Prostate gland (tissue), 2 donors: ENCODE measurements at regions not wholly inside any gene's neighbourhood (a gene's known extent, or its start where the extent isn't known, plus 50 kb on each side); places are given as distances from the start of the nearest gene placed in this dataset.

ENCODE experiments used
- DNase-seq: peaks from one replicate; pipeline ENCODE4 v3.0.0-alpha.2; 2019; ENCODE audit warnings: low spot score
- H3K27ac ChIP-seq, 2 donors: fragments of 200-600 bp; sonication (generic); 2 replicates each; pipeline ENCODE4 v1.5.1; 2017 to 2019
- H3K27me3 ChIP-seq: fragments of 200-600 bp; sonication (generic); replicated peaks from 2 replicates; pipeline ENCODE4 v1.5.1; 2019; ENCODE audit not compliant: insufficient read depth
- H3K36me3 ChIP-seq, 2 donors: fragments of 200-600 bp; sonication (generic); 1 replicate in 1 of 2; 2 replicates in 1 of 2; pipeline versions ENCODE4 v1.5.1 to v1.8.1; 2017 to 2019
- H3K4me1 ChIP-seq: fragments of 200-600 bp; sonication (generic); replicated peaks from 2 replicates; pipeline ENCODE4 v1.5.1; 2019
- H3K4me3 ChIP-seq, 2 donors: fragments of 200-600 bp; sonication (generic); 2 replicates each; pipeline ENCODE4 v1.5.1; 2017 to 2019
- H3K9me3 ChIP-seq: fragments of 200-600 bp; sonication (generic); 2 replicates; pipeline ENCODE4 v1.5.1; 2017
- CTCF ChIP-seq, 4 experiments: fragments of 200-600 bp in 2 of 4; fragments of 450-650 bp in 2 of 4; sonication (generic) in 2 of 4; IDR thresholded peaks; 1 replicate in 3 of 4; 2 replicates in 1 of 4; pipeline ENCODE4 v1.5.1; 2016 to 2019; ENCODE audit warnings: antibody characterized with exemption in 4 of 4, mild to moderate bottlenecking in 2 of 4, moderate library complexity in 2 of 4
- POLR2A ChIP-seq: fragments of 450-650 bp; IDR thresholded peaks from one replicate; pipeline ENCODE4 v1.6.1; 2016; ENCODE audit warnings: antibody characterized with exemption, mild to moderate bottlenecking
- POLR2AphosphoS5 ChIP-seq: sonication (generic); formaldehyde crosslinking; IDR thresholded peaks from one replicate; pipeline ENCODE4 v1.6.1; 2017; ENCODE audit warnings: antibody characterized with exemption
- WGBS: methylation state at CpG from one replicate; pipeline ENCODE4 v1.1.5; 2018; 5-methylcytosine and 5-hydroxymethylcytosine counted together
- intact Hi-C: fragments of 100-400 bp; cut with DNase I; formaldehyde crosslinking; loops from one replicate; pipeline ENCODE4 v1.14.2; 2022

- intact Hi-C loops = no loop called here
- 70% methylated on average over 5 of the region's 5 CpGs for WGBS
- TF ChIP-seq POLR2A = no peak
Measured at GRCh38 chr5:18097817-18098216, 463.6 kb downstream of the TAF11L14 start.

GRCh38 chr5:18098691-18099090 lies 464.4 kb downstream of the TAF11L14 start:
- H3K4me3 ChIP-seq = no peak overlapping the region
- no peaks in the 10 kb centered on the region for H3K27me3 ChIP-seq
- H3K9me3 ChIP-seq = no peaks in the 10 kb centered on the region
- no peak for DNase-seq
- no peaks in the 10 kb centered on the region for H3K36me3 ChIP-seq
- TF ChIP-seq POLR2A = no peak
- TF ChIP-seq POLR2AphosphoS5 = no peak
- TF ChIP-seq CTCF (IDR thresholded peaks at IDR 0.05) = no peak
- intact Hi-C loops = no loop called here
- 14% methylated on average over 2 of the region's 2 CpGs for WGBS
- no peak overlapping the region for H3K27ac ChIP-seq
- H3K4me1 ChIP-seq = no peaks in the 10 kb centered on the region

More at GRCh38 chr5:18097817-18098216, 463.6 kb downstream of the TAF11L14 start:
- H3K36me3 ChIP-seq = no peaks in the 10 kb centered on the region
- DNase-seq = no peak
- no peaks in the 10 kb centered on the region for H3K9me3 ChIP-seq
- H3K27me3 ChIP-seq = no peaks in the 10 kb centered on the region
- no peak overlapping the region for H3K4me3 ChIP-seq
- no peaks in the 10 kb centered on the region for H3K4me1 ChIP-seq
- no peak overlapping the region for H3K27ac ChIP-seq

GRCh38 chr5:18099261-18099660 lies 465.0 kb downstream of the TAF11L14 start:
- Histone ChIP-seq H3K27me3 (no peaks in the 10 kb centered on the region), H3K36me3 (no peaks in the 10 kb centered on the region), H3K9me3 (no peaks in the 10 kb centered on the region), H3K4me3 (no peak overlapping the region), H3K4me1 (no peaks in the 10 kb centered on the region), H3K27ac (no peak overlapping the region)
- WGBS = 47% methylated on average over 2 of the region's 2 CpGs
- DNase-seq = no peak
- TF ChIP-seq POLR2A = no peak
- TF ChIP-seq POLR2AphosphoS5 = no peak
- TF ChIP-seq CTCF (IDR thresholded peaks at IDR 0.05) = no peak
- intact Hi-C loops = no loop called here

GRCh38 chr5:18101532-18101931 lies 467.3 kb downstream of the TAF11L14 start:
- Histone ChIP-seq H3K4me3 (no peak overlapping the region), H3K4me1 (no peaks in the 10 kb centered on the region), H3K27me3 (no peaks in the 10 kb centered on the region), H3K27ac (no peak overlapping the region), H3K9me3 (no peaks in the 10 kb centered on the region), H3K36me3 (no peaks in the 10 kb centered on the region)
- TF ChIP-seq CTCF (IDR thresholded peaks at IDR 0.05) = no peak
- no peak for TF ChIP-seq POLR2AphosphoS5
- TF ChIP-seq POLR2A = no peak
- no peak for DNase-seq
- intact Hi-C loops = no loop called here

GRCh38 chr5:18102733-18103132 lies 468.5 kb downstream of the TAF11L14 start:
- WGBS = 80% methylated on average over 1 of the region's 1 CpG
- Histone ChIP-seq H3K27ac (no peak overlapping the region), H3K27me3 (no peaks in the 10 kb centered on the region), H3K9me3 (no peaks in the 10 kb centered on the region), H3K4me1 (no peaks in the 10 kb centered on the region), H3K36me3 (no peaks in the 10 kb centered on the region), H3K4me3 (no peak overlapping the region)
- intact Hi-C loops = no loop called here
- DNase-seq = no peak
- TF ChIP-seq CTCF (IDR thresholded peaks at IDR 0.05) (no peak), POLR2A (no peak), POLR2AphosphoS5 (no peak)
